Lower leg skin (tissue), 3 donors: ENCODE measurements at regions not wholly inside any gene's neighbourhood (a gene's known extent, or its start where the extent isn't known, plus 50 kb on each side); places are given as distances from the start of the nearest gene placed in this dataset.

Experiments
- POLR2A ChIP-seq, 2 donors: fragments of 450-650 bp; IDR thresholded peaks; one replicate each; pipeline ENCODE4 v1.6.1; 2016 to 2017; ENCODE audit warnings: antibody characterized with exemption in 2 of 2, mild to moderate bottlenecking in 1 of 2, moderate library complexity in 1 of 2
- TF ChIP-seq, protein P1 (sequence below), 3 donors: fragments of 450-650 bp; IDR thresholded peaks; one replicate each; pipeline ENCODE4 v1.5.1; 2016; ENCODE audit warnings: antibody characterized with exemption in 3 of 3, mild to moderate bottlenecking in 3 of 3, moderate library complexity in 2 of 3

DNA sequence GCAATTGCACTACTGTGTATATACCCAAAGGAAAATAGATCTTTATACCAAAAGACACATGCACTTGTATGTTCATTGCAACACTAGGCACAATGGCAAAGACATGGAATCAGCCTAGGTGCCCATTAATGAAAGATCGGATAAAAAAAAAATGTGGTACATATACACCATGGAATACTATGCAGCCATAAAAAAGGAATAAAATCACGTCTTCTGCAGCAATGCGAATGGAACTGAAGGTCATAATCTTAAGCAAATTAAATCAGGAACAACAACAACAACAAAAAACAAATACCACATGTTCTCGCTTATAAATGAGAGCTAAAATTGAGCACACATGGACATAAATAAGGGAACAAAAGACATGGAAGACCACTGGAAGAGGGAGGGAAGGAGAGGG is 266.7 kb upstream of the CDH18 start:
- TF ChIP-seq, protein P1, sequence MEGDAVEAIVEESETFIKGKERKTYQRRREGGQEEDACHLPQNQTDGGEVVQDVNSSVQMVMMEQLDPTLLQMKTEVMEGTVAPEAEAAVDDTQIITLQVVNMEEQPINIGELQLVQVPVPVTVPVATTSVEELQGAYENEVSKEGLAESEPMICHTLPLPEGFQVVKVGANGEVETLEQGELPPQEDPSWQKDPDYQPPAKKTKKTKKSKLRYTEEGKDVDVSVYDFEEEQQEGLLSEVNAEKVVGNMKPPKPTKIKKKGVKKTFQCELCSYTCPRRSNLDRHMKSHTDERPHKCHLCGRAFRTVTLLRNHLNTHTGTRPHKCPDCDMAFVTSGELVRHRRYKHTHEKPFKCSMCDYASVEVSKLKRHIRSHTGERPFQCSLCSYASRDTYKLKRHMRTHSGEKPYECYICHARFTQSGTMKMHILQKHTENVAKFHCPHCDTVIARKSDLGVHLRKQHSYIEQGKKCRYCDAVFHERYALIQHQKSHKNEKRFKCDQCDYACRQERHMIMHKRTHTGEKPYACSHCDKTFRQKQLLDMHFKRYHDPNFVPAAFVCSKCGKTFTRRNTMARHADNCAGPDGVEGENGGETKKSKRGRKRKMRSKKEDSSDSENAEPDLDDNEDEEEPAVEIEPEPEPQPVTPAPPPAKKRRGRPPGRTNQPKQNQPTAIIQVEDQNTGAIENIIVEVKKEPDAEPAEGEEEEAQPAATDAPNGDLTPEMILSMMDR (IDR thresholded peaks at IDR 0.05): no peak
- no peak for TF ChIP-seq POLR2A (IDR thresholded peaks at IDR 0.05)
